K562 (cell line): ENCODE measurements at regions not wholly inside any gene's neighbourhood (a gene's known extent, or its start where the extent isn't known, plus 50 kb on each side); places are given as distances from the start of the nearest gene placed in this dataset.
A peak's percentile ranks its signal among the peaks of the same experiment; 100 is the strongest.

ENCODE experiments used
- ATAC-seq: fragments of 200-7000 bp; cut with Tn5 transposase; 3 replicates; pipeline ENCODE4 v1.9.1; 2020; ENCODE audit warnings: moderate library complexity
- BruUV-seq: library from RNA; stranded (reverse); fragments of 400-500 nt; replicated peaks from 2 replicates; lab custom pipeline; 2021; lab: Mats Ljungman, UMichigan
- CTCF ChIA-PET: fragments of 300-600 bp; formaldehyde crosslinking; extraction: SDS; loops from one replicate; lab custom pipeline; 2021; ENCODE audit warnings: low intra/inter-chr PET ratio; lab: Yijun Ruan, JAX
- POLR2A ChIA-PET: fragments of 300-600, 350-650 bp; sonication (Branson Sonifier 250); formaldehyde crosslinking; extraction: SDS; loops from one replicate; lab custom pipeline; 2021; ENCODE audit warnings: antibody characterized with exemption, inconsistent platforms; lab: Yijun Ruan, JAX
- DNase-seq, 4 experiments: peaks; one replicate each; pipeline versions ENCODE4 v3.0.0 to v3.0.0-alpha.2; 2011 to 2018; ENCODE audit warnings: low spot score in 3 of 4, mixed read lengths in 3 of 4; ENCODE audit errors: extremely low read depth in 1 of 4
- FAIRE-seq: peaks from 2 replicates; lab custom pipeline; 2011; peaks lifted over from hg19 to GRCh38; lab: Jason Lieb, UNC
- H2AFZ ChIP-seq: 2 replicates; pipeline ENCODE4 v1.6.0; 2011; ENCODE audit warnings: low read depth, low read length, control low read depth, inconsistent platforms
- H3K27ac ChIP-seq: fragments of 200-600 bp; 3 replicates; pipeline ENCODE4 v1.8.0; 2011; ENCODE audit warnings: low read depth, mild to moderate bottlenecking, control low read depth, inconsistent platforms, low read length, moderate library complexity, mixed read lengths; ENCODE audit errors: extremely low read depth
- H3K27me3 ChIP-seq, 2 experiments: fragments of 300-600 bp in 1 of 2; 2 replicates in 1 of 2; 3 replicates in 1 of 2; pipeline versions ENCODE4 v1.6.0 to v1.8.0; 2011; ENCODE audit warnings: inconsistent platforms in 2 of 2, low read length in 2 of 2, mild to moderate bottlenecking in 1 of 2, mixed read lengths in 1 of 2, moderate library complexity in 1 of 2; ENCODE audit not compliant: control insufficient read depth in 2 of 2, insufficient read depth in 2 of 2
- H3K36me3 ChIP-seq: fragments of 300-600 bp; 3 replicates; pipeline ENCODE4 v1.8.0; 2011; ENCODE audit warnings: mild to moderate bottlenecking, low read length, inconsistent platforms; ENCODE audit not compliant: control insufficient read depth, insufficient read depth
- H3K4me1 ChIP-seq, 2 experiments: fragments of 200-600 bp in 1 of 2; replicated peaks in 1 of 2; 2 replicates in 1 of 2; 3 replicates in 1 of 2; pipeline versions ENCODE4 v1.5.1 to v1.8.0; 2011; ENCODE audit warnings: inconsistent platforms in 2 of 2, low read length in 2 of 2, mild to moderate bottlenecking in 1 of 2, mixed read lengths in 1 of 2, moderate library complexity in 1 of 2; ENCODE audit not compliant: control insufficient read depth in 2 of 2, insufficient read depth in 2 of 2
- H3K4me2 ChIP-seq: 2 replicates; pipeline ENCODE4 v1.6.1; 2011; ENCODE audit warnings: low read length, control low read depth, inconsistent platforms, mixed read lengths; ENCODE audit not compliant: insufficient read depth
- H3K4me3 ChIP-seq: fragments of 200-600 bp; sonication (generic), shearing (Covaris generic); 2 replicates; pipeline ENCODE4 v1.5.1; 2016; ENCODE audit warnings: control low read depth, inconsistent platforms
- H3K79me2 ChIP-seq: fragments of 200-600 bp; 3 replicates; pipeline ENCODE4 v1.8.0; 2011; ENCODE audit warnings: low read length, inconsistent platforms; ENCODE audit not compliant: control insufficient read depth, insufficient read depth
- H3K9ac ChIP-seq, 2 experiments: 2 replicates each; pipeline versions ENCODE4 v1.6.0 to v1.6.1; 2011; ENCODE audit warnings: low read depth in 2 of 2, low read length in 2 of 2, control low read depth in 1 of 2, inconsistent platforms in 1 of 2, mild to moderate bottlenecking in 1 of 2, mixed read lengths in 1 of 2; ENCODE audit not compliant: insufficient read depth in 1 of 2
- H3K9me1 ChIP-seq: one replicate; pipeline ENCODE4 v1.6.0; 2011; ENCODE audit warnings: inconsistent platforms, mild to moderate bottlenecking, low read length, moderate library complexity; ENCODE audit not compliant: control insufficient read depth, insufficient read depth
- H3K9me3 ChIP-seq: replicated peaks from 2 replicates; pipeline ENCODE4 v1.5.1; 2011; ENCODE audit warnings: low read depth, low read length, inconsistent platforms; ENCODE audit not compliant: control insufficient read depth, insufficient read depth
- H4K20me1 ChIP-seq: replicated peaks from 2 replicates; pipeline ENCODE4 v1.6.1; 2011; ENCODE audit warnings: low read length, inconsistent platforms, mixed read lengths; ENCODE audit not compliant: control insufficient read depth, insufficient read depth
- BRD9 ChIP-seq: fragments of 450-650 bp; IDR thresholded peaks from 2 replicates; pipeline ENCODE4 v1.6.1; 2018; ENCODE audit warnings: low read depth; ENCODE audit not compliant: partially characterized antibody
- EGR1 ChIP-seq: fragments of 450-650 bp; conservative IDR thresholded peaks from 2 replicates; pipeline ENCODE4 v1.6.1; 2017; ENCODE audit warnings: mild to moderate bottlenecking
- HCFC1 ChIP-seq: IDR thresholded peaks from 2 replicates; pipeline ENCODE4 v1.6.1; 2012; ENCODE audit warnings: low read depth, low read length, improper control_type of control experiment
- PPARD ChIP-seq: fragments of 250-450 bp; sonication (Bioruptor Pico); IDR thresholded peaks from 2 replicates; pipeline ENCODE4 v1.8.0; 2022; ENCODE audit warnings: inconsistent platforms, mild to moderate bottlenecking, moderate library complexity
- ZNF140 ChIP-seq: fragments of 250-450 bp; sonication (Bioruptor Pico); IDR thresholded peaks from 2 replicates; pipeline ENCODE4 v1.8.0; 2021; ENCODE audit warnings: moderate library complexity, mild to moderate bottlenecking, inconsistent platforms
- WGBS: fragments of 100-300 bp; shearing (Covaris generic); methylation state at CpG from one replicate; pipeline ENCODE4 v1.1.6; 2016; ENCODE audit warnings: low coverage, mixed read lengths; ENCODE audit not compliant: insufficient coverage; ENCODE audit errors: missing lambda C conversion rate; 5-methylcytosine and 5-hydroxymethylcytosine counted together
- in situ Hi-C: fragments of 300-500 bp; cut with MboI; formaldehyde crosslinking; loops from 4 replicates; pipeline ENCODE4 v1.15.0; 2018; ENCODE audit warnings: inconsistent platforms, mixed read lengths
- intact Hi-C: fragments of 100-400 bp; cut with micrococcal nuclease; formaldehyde crosslinking; loops from 2 replicates; pipeline ENCODE4 v1.14.2; 2022
- TF ChIP-seq, protein P1 (sequence below): fragments of 450-650 bp; IDR thresholded peaks from 2 replicates; pipeline ENCODE4 v1.6.1; 2016; ENCODE audit warnings: antibody characterized with exemption
- TF ChIP-seq, protein P2 (sequence below): fragments of 450-650 bp; formaldehyde crosslinking; IDR thresholded peaks from 2 replicates; pipeline ENCODE4 v1.4.0; 2022; ENCODE audit warnings: missing genetic modification characterization

DNA sequence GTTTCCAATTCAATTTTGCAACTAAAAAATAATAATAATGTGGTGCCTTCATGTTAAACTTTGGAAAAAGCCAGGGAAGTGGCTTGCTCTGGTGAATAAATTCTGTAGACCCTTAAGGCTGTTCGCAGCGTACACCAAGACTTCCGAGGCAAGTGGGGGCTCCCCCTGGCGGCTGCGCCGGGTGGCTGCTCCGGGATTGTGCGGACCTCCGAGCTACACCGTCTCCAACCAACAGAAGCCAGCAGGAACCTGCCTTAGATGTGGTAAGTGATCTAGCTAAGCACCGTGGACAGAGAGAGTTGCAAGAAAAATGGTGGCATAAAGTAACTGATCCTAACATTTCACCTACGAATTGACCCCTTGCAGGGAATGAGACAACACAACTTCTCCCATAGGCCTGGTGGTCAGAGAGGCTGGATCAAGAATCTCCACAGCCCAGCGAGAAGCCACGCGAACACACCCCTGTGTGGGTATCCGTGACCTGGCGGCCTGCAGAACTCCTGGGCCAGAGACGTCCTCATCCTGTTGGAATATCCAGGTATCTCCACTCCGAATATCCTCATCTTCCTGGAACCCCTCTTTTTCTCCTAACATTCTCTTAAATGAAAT is 69.6 kb downstream of the TBXT start (continued):
- TF ChIP-seq ZNF140 (CRISPR knock-in tag) = no peak
- no peak for TF ChIP-seq BRD9
- TF ChIP-seq, protein P1, sequence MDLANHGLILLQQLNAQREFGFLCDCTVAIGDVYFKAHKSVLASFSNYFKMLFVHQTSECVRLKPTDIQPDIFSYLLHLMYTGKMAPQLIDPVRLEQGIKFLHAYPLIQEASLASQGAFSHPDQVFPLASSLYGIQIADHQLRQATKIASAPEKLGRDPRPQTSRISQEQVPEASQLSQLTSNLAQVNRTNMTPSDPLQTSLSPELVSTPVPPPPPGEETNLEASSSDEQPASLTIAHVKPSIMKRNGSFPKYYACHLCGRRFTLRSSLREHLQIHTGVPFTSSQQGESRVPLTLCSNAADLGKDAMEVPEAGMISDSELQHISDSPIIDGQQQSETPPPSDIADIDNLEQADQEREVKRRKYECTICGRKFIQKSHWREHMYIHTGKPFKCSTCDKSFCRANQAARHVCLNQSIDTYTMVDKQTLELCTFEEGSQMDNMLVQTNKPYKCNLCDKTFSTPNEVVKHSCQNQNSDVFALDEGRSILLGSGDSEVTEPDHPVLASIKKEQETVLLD = no peak
- no peak for TF ChIP-seq HCFC1

DNA sequence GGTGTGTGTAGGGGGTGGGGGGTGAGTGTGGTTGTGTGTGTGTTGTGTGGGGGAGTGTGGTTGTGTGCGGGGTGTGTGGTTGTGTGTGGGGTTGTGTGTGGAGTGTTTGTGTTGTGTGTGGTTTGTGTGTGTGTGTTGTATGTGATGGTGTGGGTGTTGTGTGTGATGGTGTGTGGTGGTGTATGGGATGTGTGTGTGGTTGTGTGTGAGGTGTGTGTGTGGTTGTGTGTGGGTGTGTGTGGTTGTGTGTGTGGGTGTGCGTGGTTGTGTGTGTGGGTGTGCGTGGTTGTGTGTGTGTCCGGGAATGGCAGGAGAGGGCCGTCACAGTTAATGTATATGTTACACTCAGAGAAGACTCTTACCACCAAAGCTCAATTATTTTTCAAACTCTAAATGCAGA is 79.8 kb downstream of the TBXT start:
- H3K9ac ChIP-seq = no peak overlapping the region
- H3K4me2 ChIP-seq = no peak overlapping the region
- FAIRE-seq (no peak), DNase-seq (no peak)
- H3K9me1 ChIP-seq = no peaks in the 10 kb centered on the region
- H3K4me1 ChIP-seq = no peaks in the 10 kb centered on the region
- WGBS = 0% methylated on average over 5 of the region's 5 CpGs
- ChIA-PET CTCF (no interaction called here), POLR2A (interaction anchor here (0.8 kb wide), 1 partner anchor 337 kb away, joined by 3 read pairs; no protein-coding TSS in a partner anchor)
- H3K4me3 ChIP-seq = no peak overlapping the region
- no peaks in the 10 kb centered on the region for H3K79me2 ChIP-seq
- H3K9me3 ChIP-seq = no peaks in the 10 kb centered on the region
- BruUV-seq = no TSS peak
- in situ Hi-C loops = no loop called here
- H3K27me3 ChIP-seq = peaks cover 0 to 11% of the 10 kb centered on the region in 2 experiments; a peak in 1 of 5 replicates
- H2AFZ ChIP-seq = no peak overlapping the region
- intact Hi-C loops = no loop called here
- TF ChIP-seq EGR1 = peak; percentile 69
- TF ChIP-seq, protein P2, sequence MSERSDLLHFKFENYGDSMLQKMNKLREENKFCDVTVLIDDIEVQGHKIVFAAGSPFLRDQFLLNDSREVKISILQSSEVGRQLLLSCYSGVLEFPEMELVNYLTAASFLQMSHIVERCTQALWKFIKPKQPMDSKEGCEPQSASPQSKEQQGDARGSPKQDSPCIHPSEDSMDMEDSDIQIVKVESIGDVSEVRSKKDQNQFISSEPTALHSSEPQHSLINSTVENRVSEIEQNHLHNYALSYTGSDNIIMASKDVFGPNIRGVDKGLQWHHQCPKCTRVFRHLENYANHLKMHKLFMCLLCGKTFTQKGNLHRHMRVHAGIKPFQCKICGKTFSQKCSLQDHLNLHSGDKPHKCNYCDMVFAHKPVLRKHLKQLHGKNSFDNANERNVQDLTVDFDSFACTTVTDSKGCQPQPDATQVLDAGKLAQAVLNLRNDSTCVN (CRISPR knock-in tag) = 0 out of 2 replicates have a peak, but pooled peaks have one; percentile 12
- TF ChIP-seq PPARD (CRISPR knock-in tag) = no peak
- TF ChIP-seq, all 486 proteins: peak for 2
- no peak overlapping the region for H3K27ac ChIP-seq
- no peaks in the 10 kb centered on the region for H3K36me3 ChIP-seq
- no peak for ATAC-seq
- H4K20me1 ChIP-seq = no peaks in the 10 kb centered on the region
